Suprapubic skin (tissue), 4 donors: ENCODE measurements at regions not wholly inside any gene's neighbourhood (a gene's known extent, or its start where the extent isn't known, plus 50 kb on each side); places are given as distances from the start of the nearest gene placed in this dataset.

Experiments used
- CTCF ChIP-seq, 2 donors: fragments of 200-600 bp in 1 of 2; fragments of 450-650 bp in 1 of 2; sonication (generic) in 1 of 2; IDR thresholded peaks; one replicate each; pipeline ENCODE4 v1.5.1; 2016 to 2019; ENCODE audit warnings: antibody characterized with exemption in 2 of 2, mild to moderate bottlenecking in 1 of 2, moderate library complexity in 1 of 2
- POLR2A ChIP-seq, 2 donors: fragments of 450-650 bp; IDR thresholded peaks; one replicate each; pipeline ENCODE4 v1.6.1; 2017; ENCODE audit warnings: antibody characterized with exemption in 2 of 2, mild to moderate bottlenecking in 2 of 2, moderate library complexity in 2 of 2
- POLR2AphosphoS5 ChIP-seq, 3 donors: sonication (generic); formaldehyde crosslinking; IDR thresholded peaks; one replicate each; pipeline ENCODE4 v1.6.1; 2017; ENCODE audit warnings: antibody characterized with exemption in 3 of 3

GRCh38 chr18:46362533-46362932 is 258.3 kb downstream of the HAUS1 start:
- TF ChIP-seq CTCF (IDR thresholded peaks at IDR 0.05), result no peak
- no peak for TF ChIP-seq POLR2AphosphoS5 (IDR thresholded peaks at IDR 0.05)
- TF ChIP-seq POLR2A (IDR thresholded peaks at IDR 0.05), result no peak
